Nephron (organoid): ENCODE measurements at regions not wholly inside any gene's neighbourhood (a gene's known extent, or its start where the extent isn't known, plus 50 kb on each side); places are given as distances from the start of the nearest gene placed in this dataset.

Experiments
- H3K27ac Mint-ChIP-seq, 3 experiments: 2 replicates each; pipeline ENCODE4 v1.8.0; 2020; ENCODE audit warnings: mixed read lengths in 3 of 3, mild to moderate bottlenecking in 2 of 3, moderate library complexity in 1 of 3
- H3K27me3 Mint-ChIP-seq: 2 replicates; pipeline ENCODE4 v1.8.0; 2021; ENCODE audit warnings: low read depth, mild to moderate bottlenecking, moderate library complexity, mixed read lengths
- H3K36me3 Mint-ChIP-seq: 2 replicates; pipeline ENCODE4 v1.8.0; 2020; ENCODE audit warnings: low read depth, mixed read lengths
- H3K4me1 Mint-ChIP-seq: 2 replicates; pipeline ENCODE4 v1.8.0; 2020; ENCODE audit warnings: mixed read lengths
- H3K4me3 Mint-ChIP-seq, 3 experiments: 2 replicates each; pipeline ENCODE4 v1.8.0; 2020; ENCODE audit warnings: mild to moderate bottlenecking in 3 of 3, mixed read lengths in 3 of 3, moderate library complexity in 2 of 3
- H3K9me3 Mint-ChIP-seq: 2 replicates; pipeline ENCODE4 v1.8.0; 2020; ENCODE audit warnings: mixed read lengths
- CTCF ChIP-seq, 3 experiments: fragments of 200-600 bp; sonication (generic); IDR thresholded peaks; one replicate each; pipeline ENCODE4 v1.5.0; 2021; ENCODE audit warnings: antibody characterized with exemption in 3 of 3; ENCODE audit not compliant: unreplicated experiment in 3 of 3

- H3K9me3 Mint-ChIP-seq = peaks cover 3% of the 10 kb centered on the region
- H3K4me3 Mint-ChIP-seq = no peak overlapping the region
- H3K36me3 Mint-ChIP-seq = no peaks in the 10 kb centered on the region
- H3K27ac Mint-ChIP-seq = peak overlapping the region in 2 of 3 experiments; percentile 24 to 45
- no peak for TF ChIP-seq CTCF (IDR thresholded peaks at IDR 0.05; ENCODE audit: unreplicated experiment in 3 of 3)
- peaks cover 41% of the 10 kb centered on the region for H3K4me1 Mint-ChIP-seq
- H3K27me3 Mint-ChIP-seq = peaks cover 10% of the 10 kb centered on the region
These were observed 399.7 kb downstream of the NPIPA8 start for GRCh38 chr16:17936766-17937402.

GRCh38 chr16:17930280-17930679 is 406.3 kb downstream of the NPIPA8 start:
- no peak for TF ChIP-seq CTCF (IDR thresholded peaks at IDR 0.05; ENCODE audit: unreplicated experiment in 3 of 3)
- H3K27ac Mint-ChIP-seq = no peak overlapping the region
- no peaks in the 10 kb centered on the region for H3K36me3 Mint-ChIP-seq
- no peak overlapping the region for H3K4me3 Mint-ChIP-seq
- peaks cover 15% of the 10 kb centered on the region for H3K9me3 Mint-ChIP-seq
- peaks cover 17% of the 10 kb centered on the region for H3K27me3 Mint-ChIP-seq
- H3K4me1 Mint-ChIP-seq = peaks cover 12% of the 10 kb centered on the region

- Mint-ChIP-seq H3K27ac (no peak overlapping the region), H3K9me3 (peaks cover 22% of the 10 kb centered on the region), H3K4me1 (peaks cover 12% of the 10 kb centered on the region), H3K4me3 (no peak overlapping the region), H3K27me3 (peaks cover 7% of the 10 kb centered on the region), H3K36me3 (no peaks in the 10 kb centered on the region)
- no peak for TF ChIP-seq CTCF (IDR thresholded peaks at IDR 0.05; ENCODE audit: unreplicated experiment in 3 of 3)
These were observed 409.6 kb downstream of the NPIPA8 start for GRCh38 chr16:17926866-17927399.

- Mint-ChIP-seq H3K4me1 (peaks cover 12% of the 10 kb centered on the region), H3K36me3 (no peaks in the 10 kb centered on the region), H3K27me3 (peaks cover 2% of the 10 kb centered on the region), H3K4me3 (no peak overlapping the region), H3K9me3 (peaks cover 25% of the 10 kb centered on the region), H3K27ac (no peak overlapping the region)
- TF ChIP-seq CTCF (IDR thresholded peaks at IDR 0.05; ENCODE audit: unreplicated experiment in 3 of 3) = no peak
These were observed 410.1 kb downstream of the NPIPA8 start for GRCh38 chr16:17926461-17926860.

- Mint-ChIP-seq H3K4me1 (peaks cover 12% of the 10 kb centered on the region), H3K4me3 (no peak overlapping the region)
These were observed 410.8 kb downstream of the NPIPA8 start for GRCh38 chr16:17925761-17926160.

More at GRCh38 chr16:17925761-17926160, 410.8 kb downstream of the NPIPA8 start:
- Mint-ChIP-seq H3K27me3 (no peaks in the 10 kb centered on the region), H3K27ac (no peak overlapping the region), H3K9me3 (peaks cover 25% of the 10 kb centered on the region), H3K36me3 (no peaks in the 10 kb centered on the region)
- no peak for TF ChIP-seq CTCF (IDR thresholded peaks at IDR 0.05; ENCODE audit: unreplicated experiment in 3 of 3)
